ENCODE measurements at regions not wholly inside any gene's neighbourhood (a gene's known extent, or its start where the extent isn't known, plus 50 kb on each side); places are given as distances from the start of the nearest gene placed in this dataset.
A peak's percentile ranks its signal among the peaks of the same experiment; 100 is the strongest.
"Not testable (repeated sequence)": the region's sequence is repeated elsewhere in the genome, so short reads cannot be mapped to it uniquely, and the experiment has no call there.

DNA sequence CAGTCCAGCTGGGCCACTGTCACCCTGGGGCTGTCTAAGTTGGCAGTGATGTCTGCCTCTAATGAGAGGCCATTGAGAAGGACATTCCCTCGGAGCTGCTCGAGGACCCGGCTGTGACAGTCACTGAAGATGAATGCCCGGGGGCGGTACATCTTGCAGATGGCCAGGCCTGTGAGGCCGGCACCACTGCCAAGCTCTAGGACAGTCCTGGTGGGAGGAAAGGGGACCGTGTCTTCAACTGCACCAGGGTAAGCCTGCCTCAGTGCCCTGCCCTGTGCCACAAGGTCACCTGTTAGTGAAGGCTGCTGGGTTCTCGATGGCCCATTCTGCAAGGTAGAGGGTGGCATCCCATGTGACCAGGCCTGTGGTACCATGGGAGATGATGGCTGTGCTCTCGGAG lies 236.6 kb upstream of the FRG2C start:
- intact Hi-C loops (cut with micrococcal nuclease), result loop anchor here (10.0 kb wide), 1 partner anchor 133 kb away; no protein-coding TSS in a partner anchor

DNA sequence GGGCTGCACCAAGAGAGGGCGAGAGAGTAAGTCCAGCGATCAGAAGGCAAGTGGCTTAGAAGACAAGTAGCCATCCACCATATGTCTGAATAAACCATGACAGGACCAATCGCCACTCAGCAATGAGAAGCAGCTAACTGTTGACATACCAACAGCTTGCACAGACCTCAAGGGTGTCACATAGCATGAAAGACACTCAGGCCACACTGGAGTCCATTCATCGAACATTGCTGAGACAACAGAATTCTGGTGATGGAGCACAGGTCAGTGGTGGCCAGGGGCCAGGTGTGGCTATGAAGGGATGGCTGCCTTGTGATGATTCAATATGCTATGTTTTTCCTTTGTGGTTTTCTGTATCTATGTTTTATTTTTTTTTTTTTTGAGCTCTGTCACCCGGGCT lies 236.2 kb upstream of the FRG2C start:
- H3K9me3 Mint-ChIP-seq; H3K27ac ChIP-seq (ENCODE audit: low read depth, low read length); DNase-seq; H3K27ac Mint-ChIP-seq; H3K36me3 ChIP-seq (ENCODE audit: insufficient read depth, low read length); H3K27me3 Mint-ChIP-seq; H3K4me3 ChIP-seq (ENCODE audit: low read length in 2 of 2); H3K27me3 ChIP-seq (ENCODE audit: insufficient read depth, low read length); H3K9me3 ChIP-seq (ENCODE audit: control insufficient read depth in 1 of 2, low read length in 2 of 2); H3K4me1 ChIP-seq (ENCODE audit: insufficient read depth, low read length); H3K4me3 Mint-ChIP-seq; POLR2A ChIA-PET (ENCODE audit: partially characterized antibody): not testable (repeated sequence)
- peaks cover 2 to 13% (median 6%) of the 10 kb centered on the region in 4 donors for H3K4me1 Mint-ChIP-seq
- peaks cover 20 to 32% of the 10 kb centered on the region in 2 donors for H3K36me3 Mint-ChIP-seq
- CTCF ChIA-PET (ENCODE audit: partially characterized antibody), result interaction anchor here (2.1 kb wide), 1 partner anchor 9 kb away, joined by 5 read pairs; no protein-coding TSS in a partner anchor
- intact Hi-C loops (cut with micrococcal nuclease), result loop anchor here (10.0 kb wide), 1 partner anchor 133 kb away; no protein-coding TSS in a partner anchor

More for the DNA sequence above, 236.6 kb upstream of the FRG2C start:
- H3K4me3 Mint-ChIP-seq; H3K9me3 ChIP-seq (ENCODE audit: control insufficient read depth in 1 of 2, low read length in 2 of 2); POLR2A ChIA-PET (ENCODE audit: partially characterized antibody); H3K27ac ChIP-seq (ENCODE audit: low read depth, low read length); DNase-seq; H3K27me3 Mint-ChIP-seq; H3K27ac Mint-ChIP-seq; H3K4me3 ChIP-seq (ENCODE audit: low read length in 2 of 2); H3K9me3 Mint-ChIP-seq; H3K36me3 ChIP-seq (ENCODE audit: insufficient read depth, low read length); H3K4me1 ChIP-seq (ENCODE audit: insufficient read depth, low read length); H3K27me3 ChIP-seq (ENCODE audit: insufficient read depth, low read length): not testable (repeated sequence)
- CTCF ChIA-PET (ENCODE audit: partially characterized antibody), result interaction anchor here (2.1 kb wide), 1 partner anchor 8 kb away, joined by 5 read pairs; no protein-coding TSS in a partner anchor
- H3K4me1 Mint-ChIP-seq, result peaks cover 6 to 17% (median 9%) of the 10 kb centered on the region in 4 donors
- peaks cover 20 to 35% of the 10 kb centered on the region in 2 donors for H3K36me3 Mint-ChIP-seq

DNA sequence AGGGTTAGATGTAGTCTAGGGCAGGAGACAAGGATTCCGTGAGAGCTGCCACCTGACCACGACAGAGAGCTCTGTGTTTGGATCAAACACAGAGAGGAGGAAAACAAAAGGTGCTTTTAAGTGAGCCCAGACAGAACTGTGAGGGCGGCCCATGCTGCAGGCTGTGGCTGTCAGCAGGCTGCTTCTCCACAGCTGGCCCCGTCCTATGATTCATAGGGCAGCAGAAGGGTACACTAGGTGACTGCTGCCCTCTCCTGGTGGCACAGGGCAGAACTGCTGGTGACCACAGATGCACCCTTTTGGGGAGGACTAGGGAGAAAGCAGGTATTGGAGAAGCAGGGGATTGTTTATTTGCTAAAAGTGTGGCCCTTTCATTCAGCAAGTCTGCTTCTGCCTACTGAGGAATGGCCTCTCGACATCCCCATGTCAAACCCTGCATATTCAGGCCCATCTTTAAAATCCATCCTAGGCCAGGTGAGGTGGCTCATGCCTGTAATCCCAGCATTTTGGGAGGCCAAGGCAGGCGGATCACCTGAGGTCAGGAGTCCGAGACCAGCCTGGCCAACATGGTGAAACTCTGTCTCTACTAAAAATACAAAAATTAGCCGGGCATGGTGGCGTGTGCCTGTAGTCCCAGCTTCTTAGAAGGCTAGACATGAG lies 234.4 kb upstream of the FRG2C start:
- H3K27ac ChIP-seq (ENCODE audit: low read depth, low read length); H3K4me3 ChIP-seq (ENCODE audit: low read length in 2 of 2); H3K27me3 Mint-ChIP-seq; H3K4me1 ChIP-seq (ENCODE audit: insufficient read depth, low read length); H3K27me3 ChIP-seq (ENCODE audit: insufficient read depth, low read length); H3K9me3 ChIP-seq (ENCODE audit: control insufficient read depth in 1 of 2, low read length in 2 of 2); H3K36me3 ChIP-seq (ENCODE audit: insufficient read depth, low read length); H3K9me3 Mint-ChIP-seq; POLR2A ChIA-PET (ENCODE audit: partially characterized antibody): not testable (repeated sequence)
- Mint-ChIP-seq H3K27ac (peak overlapping the region in 3 of 7 donors; percentile 19 to 75 (median 60)), H3K4me3 (peak overlapping the region in 1 of 8 donors; percentile 46), H3K4me1 (peaks cover 5 to 25% (median 16%) of the 10 kb centered on the region in 4 donors), H3K36me3 (peaks cover 12 to 30% of the 10 kb centered on the region in 2 donors)
- peak; percentile 36 to 68 (median 55) for DNase-seq
- CTCF ChIA-PET (ENCODE audit: partially characterized antibody), result interaction anchor here (0.7 to 2.1 kb wide), 7 partner anchors 11 to 239 kb away, joined by 3 to 5 read pairs (median 4); no protein-coding TSS in a partner anchor
- intact Hi-C loops (cut with micrococcal nuclease), result loop anchor here (10.0 kb wide), 1 partner anchor 135 kb away; no protein-coding TSS in a partner anchor

- H3K27ac ChIP-seq (ENCODE audit: low read depth, low read length); H3K9me3 ChIP-seq (ENCODE audit: control insufficient read depth in 1 of 2, low read length in 2 of 2); DNase-seq; H3K4me1 ChIP-seq (ENCODE audit: insufficient read depth, low read length); H3K4me3 Mint-ChIP-seq; H3K4me3 ChIP-seq (ENCODE audit: low read length in 2 of 2); H3K9me3 Mint-ChIP-seq; H3K27me3 Mint-ChIP-seq; POLR2A ChIA-PET (ENCODE audit: partially characterized antibody); H3K36me3 ChIP-seq (ENCODE audit: insufficient read depth, low read length); intact Hi-C loops (cut with micrococcal nuclease); H3K27me3 ChIP-seq (ENCODE audit: insufficient read depth, low read length): not testable (repeated sequence)
- Mint-ChIP-seq H3K36me3 (peaks cover 12 to 33% of the 10 kb centered on the region in 2 donors), H3K27ac (peak overlapping the region in 2 of 7 donors; percentile 59 to 60), H3K4me1 (peaks cover 5 to 25% (median 18%) of the 10 kb centered on the region in 4 donors)
- CTCF ChIA-PET (ENCODE audit: partially characterized antibody), result interaction anchor here (1.2 to 1.7 kb wide), 2 partner anchors 232 to 239 kb away, joined by 4 read pairs; no protein-coding TSS in a partner anchor
Observed at GRCh38 chr3:75430406-75430805, 233.7 kb upstream of the FRG2C start.

- H3K27me3 Mint-ChIP-seq; intact Hi-C loops (cut with micrococcal nuclease); POLR2A ChIA-PET (ENCODE audit: partially characterized antibody); H3K27me3 ChIP-seq (ENCODE audit: insufficient read depth, low read length); H3K36me3 ChIP-seq (ENCODE audit: insufficient read depth, low read length); H3K9me3 Mint-ChIP-seq; CTCF ChIA-PET (ENCODE audit: partially characterized antibody); DNase-seq; H3K4me1 ChIP-seq (ENCODE audit: insufficient read depth, low read length); H3K9me3 ChIP-seq (ENCODE audit: control insufficient read depth in 1 of 2, low read length in 2 of 2); H3K4me3 ChIP-seq (ENCODE audit: low read length in 2 of 2); H3K4me3 Mint-ChIP-seq; H3K27ac ChIP-seq (ENCODE audit: low read depth, low read length): not testable (repeated sequence)
- peaks cover 7 to 31% of the 10 kb centered on the region in 2 donors for H3K36me3 Mint-ChIP-seq
- H3K27ac Mint-ChIP-seq, result peak overlapping the region in 3 of 7 donors; percentile 11 to 54 (median 12)
- H3K4me1 Mint-ChIP-seq, result peaks cover 6 to 28% (median 20%) of the 10 kb centered on the region in 4 donors
Observed at GRCh38 chr3:75431120-75431519, 233.0 kb upstream of the FRG2C start.

DNA sequence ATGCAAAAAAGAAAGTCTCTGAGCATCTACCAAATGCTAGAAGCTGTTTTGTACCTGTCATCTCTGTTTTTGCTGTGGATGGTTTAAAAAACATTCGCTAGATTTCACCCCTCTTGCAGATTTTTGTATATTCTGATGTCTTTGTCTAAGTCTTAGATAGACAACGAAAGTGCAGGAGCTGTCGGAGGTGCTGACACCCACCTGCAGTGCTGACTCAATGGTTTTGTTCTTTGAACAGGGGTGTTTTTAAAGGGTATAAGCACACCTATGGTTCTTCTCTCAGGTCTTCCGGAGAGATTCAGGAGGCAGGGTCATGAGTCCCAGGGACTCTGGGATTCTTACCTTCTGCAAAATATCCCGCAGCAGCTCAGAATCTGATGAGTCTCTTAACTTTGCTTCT lies 231.7 kb upstream of the FRG2C start:
- intact Hi-C loops (cut with micrococcal nuclease); H3K9me3 Mint-ChIP-seq; H3K36me3 ChIP-seq (ENCODE audit: insufficient read depth, low read length); POLR2A ChIA-PET (ENCODE audit: partially characterized antibody); H3K27ac ChIP-seq (ENCODE audit: low read depth, low read length); H3K4me1 ChIP-seq (ENCODE audit: insufficient read depth, low read length); DNase-seq; H3K9me3 ChIP-seq (ENCODE audit: control insufficient read depth in 1 of 2, low read length in 2 of 2); H3K27me3 ChIP-seq (ENCODE audit: insufficient read depth, low read length); H3K4me3 ChIP-seq (ENCODE audit: low read length in 2 of 2); H3K27me3 Mint-ChIP-seq: not testable (repeated sequence)
- Mint-ChIP-seq H3K36me3 (peaks cover 7 to 30% of the 10 kb centered on the region in 2 donors), H3K27ac (peak overlapping the region in 2 of 7 donors; percentile 43 to 97), H3K4me3 (peak overlapping the region in 3 of 8 donors; percentile 35 to 50 (median 40)), H3K4me1 (peaks cover 8 to 33% (median 22%) of the 10 kb centered on the region in 4 donors)
- CTCF ChIA-PET (ENCODE audit: partially characterized antibody), result interaction anchor here (1.1 kb wide), 1 partner anchor 8 kb away, joined by 3 read pairs; no protein-coding TSS in a partner anchor

- intact Hi-C loops (cut with micrococcal nuclease); H3K36me3 ChIP-seq (ENCODE audit: insufficient read depth, low read length); H3K4me3 ChIP-seq (ENCODE audit: low read length in 2 of 2); H3K9me3 ChIP-seq (ENCODE audit: control insufficient read depth in 1 of 2, low read length in 2 of 2); DNase-seq; H3K27me3 ChIP-seq (ENCODE audit: insufficient read depth, low read length); H3K27me3 Mint-ChIP-seq; H3K4me1 ChIP-seq (ENCODE audit: insufficient read depth, low read length); H3K9me3 Mint-ChIP-seq; POLR2A ChIA-PET (ENCODE audit: partially characterized antibody); H3K27ac ChIP-seq (ENCODE audit: low read depth, low read length): not testable (repeated sequence)
- Mint-ChIP-seq H3K27ac (peak overlapping the region in 4 of 7 donors; percentile 3 to 97 (median 72)), H3K36me3 (peaks cover 7 to 27% of the 10 kb centered on the region in 2 donors), H3K4me1 (peaks cover 8 to 33% (median 22%) of the 10 kb centered on the region in 4 donors), H3K4me3 (peak overlapping the region in 3 of 8 donors; percentile 36 to 62 (median 50))
- CTCF ChIA-PET (ENCODE audit: partially characterized antibody), result interaction anchor here (1.1 kb wide), 1 partner anchor 9 kb away, joined by 3 read pairs; no protein-coding TSS in a partner anchor
Observed at GRCh38 chr3:75432885-75433284, 231.2 kb upstream of the FRG2C start.

Data from CD4-positive, alpha-beta memory T cell (primary cell).